ENCODE measurements at regions not wholly inside any gene's neighbourhood (a gene's known extent, or its start where the extent isn't known, plus 50 kb on each side); places are given as distances from the start of the nearest gene placed in this dataset.
"Not testable (repeated sequence)": the region's sequence is repeated elsewhere in the genome, so short reads cannot be mapped to it uniquely, and the experiment has no call there.

- Histone ChIP-seq H3K4me3 (no peak overlapping the region), H3K27me3 (no peaks in the 10 kb centered on the region), H3K4me1 (peaks cover 0 to 25% (median 0%) of the 10 kb centered on the region in 3 donors), H3K9me3 (no peaks in the 10 kb centered on the region), H3K36me3 (no peaks in the 10 kb centered on the region), H3K27ac (no peak overlapping the region)
- WGBS, 2 donors (ENCODE audit: low coverage in 1 of 2), result 35 to 56% methylated on average over 2 of the region's 2 CpGs
- ATAC-seq, result no peak
- no peak for TF ChIP-seq EP300 (IDR thresholded peaks at IDR 0.05)
- no peak for TF ChIP-seq POLR2A (IDR thresholded peaks at IDR 0.05)
- TF ChIP-seq POLR2AphosphoS5 (IDR thresholded peaks at IDR 0.05), result no peak
- TF ChIP-seq CTCF (IDR thresholded peaks at IDR 0.05), result no peak
These were observed 99.7 kb downstream of the ATXN3L start for GRCh38 chrX:13219991-13220764.

GRCh38 chrX:13218758-13219157 lies 101.1 kb downstream of the ATXN3L start:
- H3K27me3 ChIP-seq, result no peaks in the 10 kb centered on the region
- WGBS, 2 donors (ENCODE audit: low coverage in 1 of 2), result 82 to 100% methylated on average over 1 to 3 of the region's 3 CpGs
- no peak for ATAC-seq
- peaks cover 0 to 25% (median 0%) of the 10 kb centered on the region in 3 donors for H3K4me1 ChIP-seq
- no peak overlapping the region for H3K4me3 ChIP-seq
- no peaks in the 10 kb centered on the region for H3K9me3 ChIP-seq
- H3K27ac ChIP-seq, result no peak overlapping the region
- TF ChIP-seq POLR2A (IDR thresholded peaks at IDR 0.05) (no peak), EP300 (IDR thresholded peaks at IDR 0.05) (no peak), POLR2AphosphoS5 (IDR thresholded peaks at IDR 0.05) (no peak), CTCF (IDR thresholded peaks at IDR 0.05) (no peak)
- H3K36me3 ChIP-seq, result no peaks in the 10 kb centered on the region

- no peak overlapping the region for H3K4me3 ChIP-seq
- no peaks in the 10 kb centered on the region for H3K9me3 ChIP-seq
- H3K27ac ChIP-seq, result peak overlapping the region in 1 of 4 donors; percentile 20
- peaks cover 0 to 44% (median 3%) of the 10 kb centered on the region in 3 donors for H3K4me1 ChIP-seq
- TF ChIP-seq POLR2A (IDR thresholded peaks at IDR 0.05) (no peak), POLR2AphosphoS5 (IDR thresholded peaks at IDR 0.05) (no peak), CTCF (IDR thresholded peaks at IDR 0.05) (no peak), EP300 (IDR thresholded peaks at IDR 0.05) (no peak)
- WGBS, 2 donors (ENCODE audit: low coverage in 1 of 2), result 23 to 67% methylated on average over 2 of the region's 4 CpGs
- H3K36me3 ChIP-seq, result no peaks in the 10 kb centered on the region
- no peak for ATAC-seq
- no peaks in the 10 kb centered on the region for H3K27me3 ChIP-seq
These were observed 103.7 kb downstream of the ATXN3L start for GRCh38 chrX:13216139-13216538.

GRCh38 chrX:13215729-13216128 lies 104.1 kb downstream of the ATXN3L start:
- 43 to 70% methylated on average over 4 of the region's 4 CpGs for WGBS, 2 donors (ENCODE audit: low coverage in 1 of 2)
- TF ChIP-seq POLR2A (IDR thresholded peaks at IDR 0.05), result no peak
- TF ChIP-seq CTCF (IDR thresholded peaks at IDR 0.05), result no peak
- TF ChIP-seq EP300 (IDR thresholded peaks at IDR 0.05), result no peak
- no peak for TF ChIP-seq POLR2AphosphoS5 (IDR thresholded peaks at IDR 0.05)
- Histone ChIP-seq H3K27ac (no peak overlapping the region), H3K36me3 (no peaks in the 10 kb centered on the region), H3K4me3 (no peak overlapping the region), H3K9me3 (no peaks in the 10 kb centered on the region), H3K4me1 (peaks cover 0 to 40% (median 3%) of the 10 kb centered on the region in 3 donors), H3K27me3 (no peaks in the 10 kb centered on the region)
- no peak for ATAC-seq

GRCh38 chrX:13212191-13212651 lies 107.6 kb downstream of the ATXN3L start:
- no peaks in the 10 kb centered on the region for H3K9me3 ChIP-seq
- H3K27me3 ChIP-seq, result no peaks in the 10 kb centered on the region
- TF ChIP-seq POLR2AphosphoS5 (IDR thresholded peaks at IDR 0.05) (no peak), POLR2A (IDR thresholded peaks at IDR 0.05) (no peak), CTCF (IDR thresholded peaks at IDR 0.05) (no peak), EP300 (IDR thresholded peaks at IDR 0.05) (no peak)
- peaks cover 0 to 29% (median 3%) of the 10 kb centered on the region in 3 donors for H3K4me1 ChIP-seq
- ATAC-seq, result peak; percentile 51
- peak overlapping the region in 3 of 4 donors; percentile 41 to 69 (median 56) for H3K27ac ChIP-seq
- 0 to 10% methylated on average over 1 of the region's 1 CpG for WGBS, 2 donors (ENCODE audit: low coverage in 1 of 2)
- no peak overlapping the region for H3K4me3 ChIP-seq
- H3K36me3 ChIP-seq, result no peaks in the 10 kb centered on the region

GRCh38 chrX:13210142-13210541 lies 109.7 kb downstream of the ATXN3L start:
- not testable (repeated sequence) for H3K4me3 ChIP-seq, H3K36me3 ChIP-seq, H3K27ac ChIP-seq, H3K9me3 ChIP-seq, H3K27me3 ChIP-seq, ATAC-seq
- 92 to 100% methylated on average over 1 to 2 of the region's 3 CpGs for WGBS, 2 donors (ENCODE audit: low coverage in 1 of 2)
- peaks cover 0 to 20% (median 3%) of the 10 kb centered on the region in 3 donors for H3K4me1 ChIP-seq

GRCh38 chrX:13209704-13210103 lies 110.1 kb downstream of the ATXN3L start:
- 74 to 76% methylated on average over 2 of the region's 2 CpGs for WGBS, 2 donors (ENCODE audit: low coverage in 1 of 2)
- H3K27me3 ChIP-seq, H3K4me3 ChIP-seq, H3K27ac ChIP-seq, ATAC-seq, H3K9me3 ChIP-seq, H3K36me3 ChIP-seq: not testable (repeated sequence)
- peaks cover 0 to 20% (median 3%) of the 10 kb centered on the region in 3 donors for H3K4me1 ChIP-seq

Measured in gastroesophageal sphincter (tissue), 4 donors.